K562 (cell line): ENCODE measurements at regions not wholly inside any gene's neighbourhood (a gene's known extent, or its start where the extent isn't known, plus 50 kb on each side); places are given as distances from the start of the nearest gene placed in this dataset.

Experiments
- CBX3 ChIP-seq, 2 experiments: IDR thresholded peaks; 1 replicate in 1 of 2; 2 replicates in 1 of 2; pipeline ENCODE4 v1.6.1; 2012; ENCODE audit warnings: inconsistent platforms in 2 of 2, low read length in 2 of 2, borderline replicate concordance in 1 of 2, control low read depth in 1 of 2
- CREM ChIP-seq: IDR thresholded peaks from 2 replicates; pipeline ENCODE4 v1.6.1; 2014; ENCODE audit warnings: antibody characterized with exemption, low read depth
- E2F3 ChIP-seq: fragments of 250-450 bp; sonication (Bioruptor Pico); IDR thresholded peaks from 2 replicates; pipeline ENCODE4 v1.4.0; 2020; ENCODE audit warnings: mild to moderate bottlenecking
- FOSL1 ChIP-seq: fragments of 200-800 bp; sonication (Bioruptor generic); conservative IDR thresholded peaks from 2 replicates; pipeline ENCODE4 v1.6.1; 2016; ENCODE audit warnings: missing genetic modification characterization, missing compliant biosample characterization
- GATAD2B ChIP-seq: fragments of 450-650 bp; IDR thresholded peaks from 2 replicates; pipeline ENCODE4 v1.6.1; 2017; ENCODE audit warnings: mild to moderate bottlenecking, borderline replicate concordance
- JUND ChIP-seq, 2 experiments: IDR thresholded peaks; 2 replicates in 1 of 2; 3 replicates in 1 of 2; pipeline ENCODE4 v1.6.1; 2011; ENCODE audit warnings: borderline replicate concordance in 2 of 2, low read depth in 2 of 2, low read length in 2 of 2, improper control_type of control experiment in 1 of 2, missing biosample characterization in 1 of 2, missing genetic modification characterization in 1 of 2, missing genetic modification reagents in 1 of 2
- NONO ChIP-seq, 2 experiments: fragments of 200-400 bp in 1 of 2; fragments of 450-650 bp in 1 of 2; formaldehyde crosslinking in 1 of 2; IDR thresholded peaks; 2 replicates each; pipeline ENCODE4 v1.6.1; 2017; ENCODE audit warnings: low read depth in 2 of 2, mild to moderate bottlenecking in 2 of 2, moderate library complexity in 2 of 2, low read length in 1 of 2
- RAD21 ChIP-seq, 2 experiments: fragments of 250-450 bp in 1 of 2; fragments of 450-650 bp in 1 of 2; sonication (Bioruptor Pico) in 1 of 2; formaldehyde crosslinking in 1 of 2; IDR thresholded peaks in 1 of 2; conservative IDR thresholded peaks in 1 of 2; 2 replicates each; pipeline versions ENCODE4 v1.4.0 to v1.8.0; 2020 to 2022; ENCODE audit warnings: mild to moderate bottlenecking in 2 of 2, moderate library complexity in 1 of 2
- RCOR1 ChIP-seq, 2 experiments: IDR thresholded peaks; 2 replicates each; pipeline ENCODE4 v1.6.1; 2012; ENCODE audit warnings: low read depth in 2 of 2, low read length in 2 of 2, borderline replicate concordance in 1 of 2, improper control_type of control experiment in 1 of 2
- ZBTB7A ChIP-seq: IDR thresholded peaks from 2 replicates; pipeline ENCODE4 v1.6.1; 2011; ENCODE audit warnings: low read depth, mild to moderate bottlenecking, low read length, moderate library complexity, borderline replicate concordance; ENCODE audit not compliant: control insufficient read depth
- ZNF146 ChIP-seq: IDR thresholded peaks from one replicate; pipeline ENCODE4 v1.6.1; 2018; ENCODE audit warnings: missing compliant biosample characterization; ENCODE audit not compliant: unreplicated experiment
- ZNF197 ChIP-seq: fragments of 200-800 bp; sonication (Bioruptor generic); IDR thresholded peaks from 2 replicates; pipeline ENCODE4 v1.6.1; 2016; ENCODE audit warnings: low read depth, missing genetic modification characterization, missing compliant biosample characterization
- ZNF280B ChIP-seq: fragments of 250-450 bp; sonication (Bioruptor Pico); IDR thresholded peaks from 2 replicates; pipeline ENCODE4 v1.5.1; 2021; ENCODE audit warnings: mild to moderate bottlenecking
- ZNF586 ChIP-seq: fragments of 450-650 bp; formaldehyde crosslinking; conservative IDR thresholded peaks from 2 replicates; pipeline ENCODE4 v1.4.0; 2020; ENCODE audit warnings: mild to moderate bottlenecking, moderate library complexity
- TF ChIP-seq, protein P1 (sequence below), 2 experiments: fragments of 450-650 bp; formaldehyde crosslinking in 1 of 2; IDR thresholded peaks; 2 replicates each; pipeline versions ENCODE4 v1.4.0 to v1.6.1; 2014 to 2020; ENCODE audit warnings: mild to moderate bottlenecking in 2 of 2, borderline replicate concordance in 1 of 2, low read depth in 1 of 2
- TF ChIP-seq, protein P2 (sequence below): fragments of 450-650 bp; IDR thresholded peaks from 2 replicates; pipeline ENCODE4 v1.6.1; 2016

DNA sequence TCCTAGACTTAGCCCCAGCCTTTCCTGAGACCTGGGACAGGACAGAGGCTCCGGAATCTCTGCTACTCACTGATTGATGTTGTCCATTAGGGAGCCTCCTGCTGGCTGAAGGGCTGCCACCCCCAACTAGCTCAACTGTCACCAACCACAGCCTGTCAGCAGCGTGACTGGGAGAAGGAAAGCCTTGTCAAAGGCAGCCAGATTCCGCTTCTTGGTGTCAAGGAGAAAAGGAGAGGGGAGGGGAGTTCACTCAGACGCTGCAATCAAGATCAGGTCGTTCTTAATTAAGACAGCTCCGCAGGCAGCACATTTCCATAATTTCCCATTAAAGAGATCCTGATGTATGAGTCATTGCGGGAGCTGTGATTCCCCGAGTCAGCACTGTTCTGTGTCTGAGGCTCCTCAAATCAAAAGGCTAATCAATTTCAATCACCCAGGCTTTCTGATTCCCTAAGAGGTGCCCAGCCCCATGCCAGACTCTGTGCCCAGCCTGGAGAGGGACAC is 152.8 kb upstream of the ZBED5 start (continued):
- TF ChIP-seq, protein P1, sequence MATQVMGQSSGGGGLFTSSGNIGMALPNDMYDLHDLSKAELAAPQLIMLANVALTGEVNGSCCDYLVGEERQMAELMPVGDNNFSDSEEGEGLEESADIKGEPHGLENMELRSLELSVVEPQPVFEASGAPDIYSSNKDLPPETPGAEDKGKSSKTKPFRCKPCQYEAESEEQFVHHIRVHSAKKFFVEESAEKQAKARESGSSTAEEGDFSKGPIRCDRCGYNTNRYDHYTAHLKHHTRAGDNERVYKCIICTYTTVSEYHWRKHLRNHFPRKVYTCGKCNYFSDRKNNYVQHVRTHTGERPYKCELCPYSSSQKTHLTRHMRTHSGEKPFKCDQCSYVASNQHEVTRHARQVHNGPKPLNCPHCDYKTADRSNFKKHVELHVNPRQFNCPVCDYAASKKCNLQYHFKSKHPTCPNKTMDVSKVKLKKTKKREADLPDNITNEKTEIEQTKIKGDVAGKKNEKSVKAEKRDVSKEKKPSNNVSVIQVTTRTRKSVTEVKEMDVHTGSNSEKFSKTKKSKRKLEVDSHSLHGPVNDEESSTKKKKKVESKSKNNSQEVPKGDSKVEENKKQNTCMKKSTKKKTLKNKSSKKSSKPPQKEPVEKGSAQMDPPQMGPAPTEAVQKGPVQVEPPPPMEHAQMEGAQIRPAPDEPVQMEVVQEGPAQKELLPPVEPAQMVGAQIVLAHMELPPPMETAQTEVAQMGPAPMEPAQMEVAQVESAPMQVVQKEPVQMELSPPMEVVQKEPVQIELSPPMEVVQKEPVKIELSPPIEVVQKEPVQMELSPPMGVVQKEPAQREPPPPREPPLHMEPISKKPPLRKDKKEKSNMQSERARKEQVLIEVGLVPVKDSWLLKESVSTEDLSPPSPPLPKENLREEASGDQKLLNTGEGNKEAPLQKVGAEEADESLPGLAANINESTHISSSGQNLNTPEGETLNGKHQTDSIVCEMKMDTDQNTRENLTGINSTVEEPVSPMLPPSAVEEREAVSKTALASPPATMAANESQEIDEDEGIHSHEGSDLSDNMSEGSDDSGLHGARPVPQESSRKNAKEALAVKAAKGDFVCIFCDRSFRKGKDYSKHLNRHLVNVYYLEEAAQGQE (IDR thresholded peaks at IDR 0.05; ENCODE audit: borderline replicate concordance), result peak; percentile 28; the same call in 1 of the 2 replicates
- TF ChIP-seq, protein P1 (CRISPR knock-in tag; IDR thresholded peaks at IDR 0.05; ENCODE audit: low read depth), result no peak
- TF ChIP-seq, protein P2, sequence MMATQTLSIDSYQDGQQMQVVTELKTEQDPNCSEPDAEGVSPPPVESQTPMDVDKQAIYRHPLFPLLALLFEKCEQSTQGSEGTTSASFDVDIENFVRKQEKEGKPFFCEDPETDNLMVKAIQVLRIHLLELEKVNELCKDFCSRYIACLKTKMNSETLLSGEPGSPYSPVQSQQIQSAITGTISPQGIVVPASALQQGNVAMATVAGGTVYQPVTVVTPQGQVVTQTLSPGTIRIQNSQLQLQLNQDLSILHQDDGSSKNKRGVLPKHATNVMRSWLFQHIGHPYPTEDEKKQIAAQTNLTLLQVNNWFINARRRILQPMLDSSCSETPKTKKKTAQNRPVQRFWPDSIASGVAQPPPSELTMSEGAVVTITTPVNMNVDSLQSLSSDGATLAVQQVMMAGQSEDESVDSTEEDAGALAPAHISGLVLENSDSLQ, result peak; percentile 63
- no peak for TF ChIP-seq NONO (IDR thresholded peaks at IDR 0.05; ENCODE audit: low read depth in 2 of 2, low read length in 1 of 2)
- TF ChIP-seq CREM, result no peak
- peak; percentile 58 to 60 for TF ChIP-seq RAD21 (CRISPR knock-in tag; conservative IDR thresholded peaks at IDR 0.05 in 1 of 2, IDR thresholded peaks at IDR 0.05 in 1 of 2)
- no peak for TF ChIP-seq GATAD2B
- 0 out of 2 replicates have a peak, but pooled peaks have one; percentile 29 for TF ChIP-seq FOSL1
- peak; percentile 55 to 90; a peak in 3 of 4 replicates for TF ChIP-seq RCOR1 (IDR thresholded peaks at IDR 0.05; ENCODE audit: borderline replicate concordance in 1 of 2, low read depth in 2 of 2, low read length in 2 of 2)
- no peak for TF ChIP-seq JUND (IDR thresholded peaks at IDR 0.05; ENCODE audit: borderline replicate concordance, low read depth, low read length)
- peak; percentile 30; the same call in 1 of the 3 replicates for TF ChIP-seq JUND (tag; IDR thresholded peaks at IDR 0.05; ENCODE audit: borderline replicate concordance, low read depth, low read length)
- TF ChIP-seq ZBTB7A, result no peak
- no peak for TF ChIP-seq ZNF146
- no peak for TF ChIP-seq ZNF280B (CRISPR knock-in tag)
- no peak for TF ChIP-seq ZNF586 (CRISPR knock-in tag)
- no peak for TF ChIP-seq ZNF197 (CRISPR knock-in tag)
- TF ChIP-seq E2F3 (CRISPR knock-in tag), result no peak
- no peak for TF ChIP-seq CBX3 (IDR thresholded peaks at IDR 0.05; ENCODE audit: borderline replicate concordance in 1 of 2, low read length in 2 of 2)
